Activated CD4-positive, alpha-beta T cell treated with anti-CD3 and anti-CD28 coated beads, Interleukin-2, amount 50 U/mL, for 4 hours (primary cell): ENCODE measurements at regions not wholly inside any gene's neighbourhood (a gene's known extent, or its start where the extent isn't known, plus 50 kb on each side); places are given as distances from the start of the nearest gene placed in this dataset.

Experiments used
- DNase-seq, 2 experiments: peaks; one replicate each; pipeline ENCODE4 v3.0.0-alpha.2; 2020

- no peak for DNase-seq
Observed at GRCh38 chr5:164941132-164941531, 1435.7 kb downstream of the MAT2B start.

DNA sequence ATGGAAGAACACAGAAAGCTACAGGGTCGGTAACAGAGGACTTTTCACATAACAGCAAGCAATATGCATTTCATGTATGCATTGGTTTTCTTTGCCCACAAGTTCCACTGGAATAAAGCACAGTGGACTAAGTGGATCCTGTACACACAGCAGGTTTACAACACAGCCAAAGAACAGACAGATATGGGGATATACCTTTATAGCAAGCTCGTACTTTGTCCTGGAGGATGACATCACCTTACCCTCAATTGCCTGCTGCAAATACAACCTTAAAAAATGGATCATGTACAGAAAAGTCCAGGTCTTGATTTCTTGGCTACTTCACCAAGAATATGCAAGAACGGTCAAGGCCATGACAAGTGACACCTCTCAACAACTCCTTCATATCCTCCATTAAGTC is 1445.5 kb downstream of the MAT2B start:
- no peak for DNase-seq

DNA sequence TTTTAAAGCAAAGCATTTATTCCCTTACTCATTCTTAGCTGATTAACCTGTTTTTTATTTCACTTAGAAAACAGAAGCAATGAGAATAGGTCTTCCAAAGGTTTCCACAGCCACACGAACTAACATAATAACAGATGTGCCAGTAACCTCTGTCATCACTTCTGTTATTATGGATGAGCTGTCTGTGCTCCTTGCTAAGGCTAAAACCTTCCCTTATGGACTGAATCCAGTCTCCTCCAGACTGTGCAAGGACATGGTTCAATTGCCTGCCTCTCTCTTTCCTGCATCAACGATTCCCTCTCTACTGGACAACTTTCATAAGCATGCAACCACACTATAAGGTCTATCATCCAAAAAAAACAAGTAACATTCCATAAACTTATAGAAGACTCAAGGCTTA is 1446.2 kb downstream of the MAT2B start:
- no peak for DNase-seq

GRCh38 chr5:164958688-164959087 is 1453.3 kb downstream of the MAT2B start:
- no peak for DNase-seq

DNA sequence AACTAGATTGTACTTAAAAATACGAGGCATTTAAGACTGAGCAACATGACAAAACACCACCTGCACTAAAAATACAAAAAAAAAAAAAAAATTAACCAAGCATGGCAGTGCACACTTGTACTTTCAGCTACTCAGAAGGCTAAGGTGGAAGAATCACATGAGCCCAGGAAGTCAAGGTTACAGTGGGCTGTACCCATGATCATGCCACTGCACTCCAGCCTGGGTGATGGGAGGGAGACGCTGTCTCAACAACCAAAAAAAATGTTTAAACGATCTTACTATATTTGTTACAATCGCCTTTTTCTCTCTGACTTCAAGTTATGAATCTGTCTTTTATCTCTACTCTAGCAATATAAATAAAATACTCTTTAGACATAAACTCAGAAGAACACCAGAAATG is 1454.3 kb downstream of the MAT2B start:
- no peak for DNase-seq

DNA sequence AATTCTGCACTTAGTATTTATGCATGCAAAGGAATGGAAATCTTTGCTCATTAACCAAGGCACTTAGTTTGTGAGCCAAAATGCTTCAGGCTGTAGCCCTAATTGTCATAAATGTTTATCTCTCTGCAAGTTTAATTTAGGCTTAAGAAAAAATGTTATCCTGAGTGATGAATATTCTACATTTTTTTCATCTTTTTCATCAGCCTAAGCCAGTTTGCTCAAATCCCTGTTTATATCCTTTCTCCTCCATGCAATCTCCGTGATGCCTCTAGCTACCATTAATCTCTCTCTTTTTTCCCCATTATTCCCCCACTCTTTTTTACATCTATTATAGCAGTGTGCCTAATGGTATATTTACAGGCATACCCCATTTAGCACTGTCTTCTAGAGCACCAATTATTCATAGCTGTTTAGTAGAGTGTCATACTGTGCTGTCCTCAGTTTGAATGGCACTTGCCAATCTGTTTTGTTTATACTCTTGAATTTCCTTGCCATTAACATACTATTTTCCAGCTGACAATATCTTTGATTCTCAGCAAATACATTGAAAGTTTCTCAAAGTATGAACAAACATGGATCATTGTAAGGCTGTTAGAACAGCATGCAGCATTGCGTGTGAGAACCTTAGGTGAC is 1457.0 kb downstream of the MAT2B start:
- DNase-seq, result no peak

GRCh38 chr5:164966611-164967010 is 1461.2 kb downstream of the MAT2B start:
- no peak for DNase-seq

GRCh38 chr5:164967354-164967753 is 1461.9 kb downstream of the MAT2B start:
- no peak for DNase-seq

GRCh38 chr5:164972973-164973372 is 1467.6 kb downstream of the MAT2B start:
- no peak for DNase-seq

GRCh38 chr5:164975986-164976385 is 1470.6 kb downstream of the MAT2B start:
- no peak for DNase-seq

GRCh38 chr5:164980480-164980879 is 1475.1 kb downstream of the MAT2B start:
- DNase-seq, result no peak

DNA sequence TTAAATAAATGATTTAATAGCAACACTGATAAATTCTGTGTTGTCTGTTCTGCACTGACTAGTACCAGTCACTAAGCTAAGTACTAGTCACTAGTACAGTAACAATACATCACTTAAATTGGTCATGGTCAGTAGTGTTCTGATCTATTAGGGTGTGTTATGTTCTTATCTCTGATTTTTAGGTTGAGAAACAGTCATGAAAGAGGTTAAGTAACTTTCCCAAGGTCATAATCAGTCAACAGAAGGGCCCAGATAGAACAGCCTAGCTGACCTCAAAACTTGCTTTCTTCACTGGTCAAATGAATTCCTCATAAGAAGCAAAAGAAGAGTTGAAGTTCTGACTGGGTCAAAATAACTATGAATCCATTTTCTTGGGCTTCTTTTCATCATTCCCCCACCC is 1492.7 kb downstream of the MAT2B start:
- DNase-seq, result no peak

- DNase-seq, result no peak
Observed at GRCh38 chr5:164998590-164998989, 1493.2 kb downstream of the MAT2B start.

GRCh38 chr5:165000479-165001190 is 1495.2 kb downstream of the MAT2B start:
- no peak for DNase-seq

DNA sequence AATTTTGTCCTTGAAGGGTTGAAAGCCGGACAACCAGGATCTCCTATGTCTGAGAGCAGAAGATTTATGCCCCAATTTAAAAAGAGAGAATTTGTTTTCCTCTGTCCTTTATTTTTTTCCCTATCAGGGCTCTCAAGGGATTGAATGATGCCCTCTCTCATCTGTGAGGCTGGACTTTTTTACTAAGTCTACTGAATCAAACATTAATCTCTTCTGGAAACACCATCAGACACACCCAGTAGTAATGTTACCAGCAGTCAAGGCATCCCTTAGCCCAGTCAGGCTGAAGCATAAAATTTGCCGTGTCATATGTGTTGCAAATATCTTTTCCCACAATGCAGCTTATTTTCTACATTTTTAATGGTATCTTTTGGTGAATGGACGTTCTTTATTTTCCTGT is 1497.9 kb downstream of the MAT2B start:
- DNase-seq, result no peak

DNA sequence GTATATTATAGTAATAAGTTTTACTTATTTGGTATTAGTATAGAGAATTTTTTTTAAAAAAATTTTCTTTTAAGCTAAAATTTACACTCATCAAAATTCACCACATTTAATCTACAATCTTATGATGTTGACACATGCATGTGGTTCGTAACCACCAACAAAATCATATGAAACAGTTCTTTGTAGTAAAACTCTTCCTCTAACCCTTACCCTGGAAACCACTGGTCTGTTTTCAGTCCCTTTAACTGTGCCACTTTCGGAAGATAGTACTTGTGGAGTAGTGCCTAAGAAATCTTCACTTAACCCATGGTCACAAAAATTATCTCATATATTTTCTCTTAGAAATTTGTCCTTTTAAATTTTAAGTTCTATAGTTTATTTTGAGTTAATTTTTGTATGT is 1498.8 kb downstream of the MAT2B start:
- no peak for DNase-seq

DNA sequence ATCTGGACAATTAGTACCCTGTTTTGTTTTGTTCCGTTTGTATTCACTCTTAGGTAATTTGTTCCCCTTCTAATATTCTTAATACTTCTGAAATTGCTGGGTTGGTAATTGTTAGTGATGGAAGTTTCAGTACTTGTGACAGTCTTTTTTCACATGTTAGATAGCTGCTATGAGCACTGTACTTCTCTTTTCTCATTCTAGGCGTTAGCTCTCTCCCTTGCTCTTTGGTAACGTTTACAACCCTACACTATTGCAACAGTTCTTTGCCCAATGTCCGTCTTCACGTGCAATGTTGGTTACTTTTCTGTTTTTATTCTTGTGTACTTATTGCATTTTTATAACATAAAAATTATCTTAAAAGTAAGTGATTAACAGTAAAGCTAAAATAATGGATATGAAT is 1509.0 kb downstream of the MAT2B start:
- DNase-seq, result no peak

DNA sequence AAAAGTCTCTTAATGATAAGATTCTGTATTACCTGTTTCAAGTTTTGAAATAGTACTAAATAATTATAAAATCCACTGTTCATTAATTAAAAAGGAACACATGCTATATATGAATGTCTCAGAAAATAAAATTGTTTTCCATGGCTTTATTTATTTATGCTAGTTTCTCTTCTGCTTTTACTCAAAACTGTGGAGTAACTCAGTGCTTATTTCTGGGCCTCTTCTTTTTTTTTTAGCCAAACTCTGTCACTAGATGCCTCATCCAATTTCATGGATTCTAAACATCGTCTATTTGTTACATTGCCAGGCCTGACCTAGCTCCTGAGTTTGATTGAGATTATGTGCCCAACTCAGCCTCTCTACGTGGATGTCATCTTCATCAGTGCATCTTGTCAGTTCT is 1509.7 kb downstream of the MAT2B start:
- DNase-seq, result no peak

DNA sequence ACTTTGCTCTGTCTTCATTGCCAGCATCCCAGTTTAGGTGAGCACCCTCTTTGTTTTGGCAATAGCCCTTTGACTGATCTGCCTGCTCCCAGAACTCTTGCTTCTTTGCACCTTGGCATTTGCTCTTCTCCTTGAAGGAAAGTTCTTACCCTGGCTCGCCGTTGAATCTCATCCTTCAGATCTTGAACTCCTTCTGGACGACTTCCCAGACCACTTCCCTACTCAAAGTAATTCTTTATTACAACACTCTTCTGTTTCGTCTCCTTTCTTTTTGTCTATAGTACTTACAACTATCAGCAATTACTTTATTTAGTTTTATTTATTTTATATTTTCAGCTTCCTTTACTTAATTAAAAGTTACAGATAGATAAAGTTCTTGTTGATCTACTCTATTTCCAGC is 1510.1 kb downstream of the MAT2B start:
- no peak for DNase-seq

- DNase-seq, result no peak
Observed at GRCh38 chr5:165026971-165027370, 1521.6 kb downstream of the MAT2B start.

DNA sequence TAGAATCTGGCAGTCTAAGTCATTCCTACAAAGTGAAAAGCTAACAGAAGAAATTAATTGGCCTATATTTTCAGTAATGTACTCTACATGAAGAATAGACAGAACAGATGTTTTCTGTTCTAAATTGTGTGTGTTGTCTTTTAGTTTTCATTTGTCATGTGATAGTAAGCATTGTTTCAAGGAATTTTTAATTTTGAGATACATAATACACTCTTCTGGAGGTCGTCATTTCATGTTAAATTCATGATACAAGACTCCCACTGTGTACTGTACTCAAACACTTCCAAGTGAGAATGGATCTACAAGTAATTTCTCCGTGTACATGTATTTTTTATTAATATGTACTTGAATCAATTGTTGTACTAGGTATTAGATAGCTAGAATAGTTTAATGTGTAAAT is 1522.9 kb downstream of the MAT2B start:
- DNase-seq, result no peak

DNA sequence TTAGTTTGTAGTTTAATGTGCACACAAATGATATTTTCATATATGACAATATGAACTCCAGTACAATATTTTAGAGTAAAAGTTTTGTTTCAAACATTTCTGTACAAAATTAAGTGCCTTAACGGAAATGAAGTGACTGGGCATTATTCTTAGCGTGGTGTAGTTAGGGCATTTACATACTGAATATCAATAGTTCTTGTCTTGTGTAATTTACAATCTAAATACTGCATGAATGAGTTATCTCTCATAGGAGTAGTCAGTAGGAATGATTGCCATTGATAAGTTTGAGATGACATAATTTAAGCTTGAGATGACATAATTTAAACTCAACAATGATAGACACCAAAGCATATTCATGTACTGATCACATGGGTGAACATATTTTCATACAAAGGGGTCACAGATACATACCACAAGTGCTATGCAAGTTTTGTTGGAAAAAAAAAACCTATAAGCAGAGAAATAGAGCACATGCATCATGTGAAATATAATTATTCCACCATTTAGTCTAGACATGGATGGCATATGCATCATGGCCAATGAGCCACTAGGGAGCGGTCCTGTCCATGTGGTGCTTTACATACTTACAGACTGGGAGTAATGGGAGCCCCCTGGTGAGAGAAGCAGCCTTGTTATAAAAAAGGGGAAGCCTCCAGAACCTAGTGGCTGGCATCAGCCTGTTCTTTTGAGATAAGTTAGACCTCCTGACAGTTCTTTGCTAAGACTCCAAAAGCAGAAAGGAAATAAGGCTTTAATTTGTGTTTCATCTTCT is 1523.9 kb downstream of the MAT2B start:
- DNase-seq, result no peak

DNA sequence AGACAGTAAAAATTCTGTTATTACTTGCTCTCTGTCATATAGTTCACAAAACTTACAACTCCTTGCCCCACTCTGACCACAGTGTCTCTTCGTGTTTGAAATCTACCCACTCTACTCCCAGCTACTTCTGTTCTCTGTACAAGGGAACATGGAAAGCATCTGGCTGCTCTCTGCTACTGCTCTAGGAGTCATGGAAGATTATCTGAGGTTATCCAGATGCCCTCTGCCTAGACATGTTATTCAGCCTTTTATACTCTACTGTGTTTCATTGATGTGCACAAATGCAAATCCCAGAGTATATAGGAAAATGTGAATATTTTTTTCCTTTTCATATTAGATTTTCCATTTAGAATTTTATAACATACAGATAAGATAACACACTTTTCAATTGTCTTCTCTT is 1525.6 kb downstream of the MAT2B start:
- no peak for DNase-seq

DNA sequence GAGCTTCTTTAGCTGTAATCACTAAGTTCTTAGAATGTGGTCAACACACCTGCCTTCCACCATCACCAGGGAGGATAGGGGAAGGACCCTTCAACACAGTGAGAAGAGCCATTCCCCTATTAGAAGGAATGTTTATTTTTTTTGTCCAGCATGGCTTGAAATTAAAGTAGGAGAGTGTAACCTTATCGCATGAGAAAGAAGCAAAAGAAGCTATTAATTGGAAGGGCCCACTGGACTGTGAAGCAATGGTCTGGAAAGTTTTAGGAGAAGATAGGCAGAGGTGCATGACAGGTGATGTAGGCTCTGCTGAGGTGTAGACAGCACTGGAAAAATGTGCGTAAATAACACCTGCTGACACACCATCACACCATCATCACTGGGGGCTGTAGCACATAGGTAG is 1526.0 kb downstream of the MAT2B start:
- no peak for DNase-seq
